Mesendoderm (in vitro differentiated cells): ENCODE measurements at regions not wholly inside any gene's neighbourhood (a gene's known extent, or its start where the extent isn't known, plus 50 kb on each side); places are given as distances from the start of the nearest gene placed in this dataset.
"Not testable (repeated sequence)": the region's sequence is repeated elsewhere in the genome, so short reads cannot be mapped to it uniquely, and the experiment has no call there.

Experiments used
- DNase-seq: peaks from one replicate; pipeline ENCODE4 v3.0.0; 2013
- H2AK5ac ChIP-seq: 2 replicates; pipeline ENCODE4 v1.6.1; 2013; ENCODE audit warnings: low read length, inconsistent platforms
- H2BK120ac ChIP-seq: 2 replicates; pipeline ENCODE4 v1.6.1; 2013; ENCODE audit warnings: low read depth, mild to moderate bottlenecking, low read length, moderate library complexity, mixed read lengths
- H2BK15ac ChIP-seq: replicated peaks from 2 replicates; pipeline ENCODE4 v1.6.1; 2013; ENCODE audit warnings: low read depth, mild to moderate bottlenecking, moderate library complexity
- H2BK5ac ChIP-seq: 2 replicates; pipeline ENCODE4 v1.6.1; 2013; ENCODE audit warnings: low read length, inconsistent platforms
- H3K18ac ChIP-seq: 2 replicates; pipeline ENCODE4 v1.6.1; 2013; ENCODE audit warnings: mild to moderate bottlenecking, low read length, mixed read lengths
- H3K23ac ChIP-seq: one replicate; pipeline ENCODE4 v1.6.1; 2013; ENCODE audit warnings: low read length
- H3K27ac ChIP-seq: 2 replicates; pipeline ENCODE4 v1.5.1; 2013; ENCODE audit warnings: low read depth, mild to moderate bottlenecking, inconsistent platforms, low read length, moderate library complexity
- H3K27me3 ChIP-seq: 2 replicates; pipeline ENCODE4 v1.6.1; 2013; ENCODE audit warnings: low read length, control low read depth, mild to moderate bottlenecking, inconsistent platforms; ENCODE audit not compliant: insufficient read depth, poor library complexity
- H3K36me3 ChIP-seq: 2 replicates; pipeline ENCODE4 v1.6.1; 2013; ENCODE audit warnings: low read length, inconsistent platforms; ENCODE audit not compliant: control insufficient read depth, insufficient read depth
- H3K4ac ChIP-seq: one replicate; pipeline ENCODE4 v1.6.1; 2013; ENCODE audit warnings: low read depth, mild to moderate bottlenecking, low read length, moderate library complexity
- H3K4me1 ChIP-seq: 2 replicates; pipeline ENCODE4 v1.6.1; 2013; ENCODE audit warnings: low read depth, low read length, inconsistent platforms; ENCODE audit not compliant: control insufficient read depth
- H3K4me2 ChIP-seq: 2 replicates; pipeline ENCODE4 v1.6.1; 2013; ENCODE audit warnings: low read length
- H3K4me3 ChIP-seq: 2 replicates; pipeline ENCODE4 v1.5.1; 2013; ENCODE audit warnings: mild to moderate bottlenecking, low read length
- H3K56ac ChIP-seq: one replicate; pipeline ENCODE4 v1.6.1; 2013; ENCODE audit warnings: low read length
- H3K79me1 ChIP-seq: 2 replicates; pipeline ENCODE4 v1.6.1; 2013; ENCODE audit warnings: low read length, inconsistent platforms
- H3K79me2 ChIP-seq: 2 replicates; pipeline ENCODE4 v1.6.1; 2013; ENCODE audit warnings: mild to moderate bottlenecking, low read length; ENCODE audit not compliant: control insufficient read depth, insufficient read depth
- H3K9ac ChIP-seq: 2 replicates; pipeline ENCODE4 v1.6.1; 2013; ENCODE audit warnings: low read length, inconsistent platforms
- H4K5ac ChIP-seq: one replicate; pipeline ENCODE4 v1.6.1; 2013; ENCODE audit warnings: low read length
- H4K8ac ChIP-seq: one replicate; pipeline ENCODE4 v1.6.1; 2013; ENCODE audit warnings: low read depth, mild to moderate bottlenecking, control low read depth, low read length, moderate library complexity
- WGBS: extraction: QIAGEN DNeasy Blood & Tissue Kit; methylation state at CpG from one replicate; pipeline ENCODE4 v1.1.7; 2013; ENCODE audit warnings: low lambda C conversion rate, missing lambda C conversion rate; ENCODE audit not compliant: insufficient coverage; ENCODE audit errors: extremely low coverage; 5-methylcytosine and 5-hydroxymethylcytosine counted together

- Histone ChIP-seq H3K4me1 (no peaks in the 10 kb centered on the region), H3K79me2 (no peaks in the 10 kb centered on the region), H3K56ac (no peak overlapping the region), H3K4me3 (no peak overlapping the region), H2AK5ac (no peak overlapping the region), H2BK15ac (no peak overlapping the region), H4K8ac (no peak overlapping the region), H3K27me3 (no peaks in the 10 kb centered on the region), H3K4ac (no peak overlapping the region), H3K23ac (no peak overlapping the region), H3K4me2 (no peak overlapping the region), H2BK5ac (no peak overlapping the region), H3K36me3 (no peaks in the 10 kb centered on the region), H4K5ac (no peak overlapping the region), H3K27ac (no peak overlapping the region), H3K79me1 (no peaks in the 10 kb centered on the region), H2BK120ac (no peak overlapping the region), H3K18ac (no peak overlapping the region), H3K9ac (no peak overlapping the region)
- WGBS = no CpG with 5 or more reads among the region's 4 CpGs
- no peak for DNase-seq
Observed at GRCh38 chr3:153422314-153422713, 260.3 kb downstream of the RAP2B start.

GRCh38 chr3:153423820-153424219, 261.8 kb downstream of the RAP2B start:
- H2AK5ac ChIP-seq, H3K27ac ChIP-seq, H3K79me2 ChIP-seq, H3K56ac ChIP-seq, H3K27me3 ChIP-seq, H3K4me1 ChIP-seq, H4K8ac ChIP-seq, H3K4ac ChIP-seq, H3K18ac ChIP-seq, H3K79me1 ChIP-seq, H2BK120ac ChIP-seq, H2BK15ac ChIP-seq, DNase-seq, H3K4me3 ChIP-seq, H4K5ac ChIP-seq, H3K4me2 ChIP-seq, H3K9ac ChIP-seq, H3K23ac ChIP-seq, H2BK5ac ChIP-seq, H3K36me3 ChIP-seq: not testable (repeated sequence)

DNA sequence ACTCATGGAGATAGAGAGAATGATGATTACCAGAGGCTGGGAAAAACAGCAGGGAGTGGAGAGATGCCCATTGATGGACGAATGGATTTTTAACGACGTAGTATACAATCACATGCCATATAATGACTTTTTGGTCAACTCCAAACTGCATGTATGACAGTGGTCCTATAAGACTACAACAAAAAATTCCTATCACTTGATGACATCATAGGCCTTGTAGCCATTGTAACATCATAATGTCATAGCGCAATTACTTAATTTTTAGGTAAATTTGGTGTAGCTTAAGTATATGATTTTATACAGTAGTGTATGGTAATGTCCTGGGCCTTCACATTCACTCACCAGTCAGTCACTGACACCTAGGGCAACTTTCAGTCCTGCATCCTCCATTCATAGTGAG, 264.3 kb downstream of the RAP2B start:
- no peak overlapping the region for H2AK5ac ChIP-seq
- no CpG with 5 or more reads among the region's 4 CpGs for WGBS
- no peaks in the 10 kb centered on the region for H3K4me1 ChIP-seq
- H3K27me3 ChIP-seq = no peaks in the 10 kb centered on the region
- no peaks in the 10 kb centered on the region for H3K79me1 ChIP-seq
- H3K4me2 ChIP-seq = no peak overlapping the region
- DNase-seq = no peak
- no peak overlapping the region for H2BK15ac ChIP-seq
- no peak overlapping the region for H3K56ac ChIP-seq
- no peak overlapping the region for H4K8ac ChIP-seq
- no peak overlapping the region for H3K18ac ChIP-seq
- no peak overlapping the region for H3K4ac ChIP-seq
- no peak overlapping the region for H2BK5ac ChIP-seq
- no peak overlapping the region for H3K27ac ChIP-seq
- H3K9ac ChIP-seq = no peak overlapping the region
- H2BK120ac ChIP-seq = no peak overlapping the region
- no peak overlapping the region for H3K4me3 ChIP-seq
- H4K5ac ChIP-seq = no peak overlapping the region
- no peaks in the 10 kb centered on the region for H3K79me2 ChIP-seq
- no peaks in the 10 kb centered on the region for H3K36me3 ChIP-seq
- no peak overlapping the region for H3K23ac ChIP-seq

GRCh38 chr3:153426803-153427202, 264.8 kb downstream of the RAP2B start:
- no peak overlapping the region for H3K9ac ChIP-seq
- no peak for DNase-seq
- no peak overlapping the region for H2BK5ac ChIP-seq
- no CpG with 5 or more reads among the region's 1 CpG for WGBS
- H3K79me2 ChIP-seq = no peaks in the 10 kb centered on the region
- H3K36me3 ChIP-seq = no peaks in the 10 kb centered on the region
- H4K8ac ChIP-seq = no peak overlapping the region
- no peak overlapping the region for H3K23ac ChIP-seq
- no peaks in the 10 kb centered on the region for H3K27me3 ChIP-seq
- no peak overlapping the region for H2AK5ac ChIP-seq
- no peak overlapping the region for H3K56ac ChIP-seq
- no peak overlapping the region for H2BK120ac ChIP-seq
- no peak overlapping the region for H4K5ac ChIP-seq
- H3K79me1 ChIP-seq = no peaks in the 10 kb centered on the region
- H2BK15ac ChIP-seq = no peak overlapping the region
- H3K4me2 ChIP-seq = no peak overlapping the region
- no peak overlapping the region for H3K4me3 ChIP-seq
- H3K18ac ChIP-seq = no peak overlapping the region
- no peak overlapping the region for H3K4ac ChIP-seq
- no peaks in the 10 kb centered on the region for H3K4me1 ChIP-seq
- no peak overlapping the region for H3K27ac ChIP-seq

DNA sequence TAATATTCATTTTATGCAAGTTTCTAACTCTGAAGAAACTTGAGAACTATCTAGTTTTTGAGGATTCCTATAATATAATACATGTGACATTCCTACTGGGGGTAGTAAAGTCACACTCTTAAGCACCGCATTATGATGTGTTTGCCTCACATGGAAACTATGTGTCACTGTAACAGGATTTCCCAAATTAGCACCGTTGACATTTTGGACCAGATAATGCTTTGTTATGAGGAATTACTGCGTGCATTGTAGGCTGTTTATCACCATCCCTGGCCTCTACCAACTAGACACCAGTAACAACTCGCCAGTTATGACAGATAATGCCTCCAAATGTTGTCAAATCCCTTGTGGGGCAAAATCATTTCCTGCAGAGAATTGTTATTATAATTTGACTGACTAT, 267.8 kb downstream of the RAP2B start:
- Histone ChIP-seq H2BK120ac (no peak overlapping the region), H4K8ac (no peak overlapping the region), H2AK5ac (no peak overlapping the region), H3K36me3 (no peaks in the 10 kb centered on the region), H3K18ac (no peak overlapping the region), H4K5ac (no peak overlapping the region), H3K4me2 (no peak overlapping the region), H3K4me3 (no peak overlapping the region), H2BK15ac (no peak overlapping the region), H3K4ac (no peak overlapping the region), H3K4me1 (no peaks in the 10 kb centered on the region), H3K27me3 (no peaks in the 10 kb centered on the region), H3K79me1 (no peaks in the 10 kb centered on the region), H2BK5ac (no peak overlapping the region), H3K9ac (no peak overlapping the region), H3K56ac (no peak overlapping the region), H3K27ac (no peak overlapping the region), H3K79me2 (no peaks in the 10 kb centered on the region), H3K23ac (no peak overlapping the region)
- DNase-seq = peak; percentile 36
- no CpG with 5 or more reads among the region's 4 CpGs for WGBS

DNA sequence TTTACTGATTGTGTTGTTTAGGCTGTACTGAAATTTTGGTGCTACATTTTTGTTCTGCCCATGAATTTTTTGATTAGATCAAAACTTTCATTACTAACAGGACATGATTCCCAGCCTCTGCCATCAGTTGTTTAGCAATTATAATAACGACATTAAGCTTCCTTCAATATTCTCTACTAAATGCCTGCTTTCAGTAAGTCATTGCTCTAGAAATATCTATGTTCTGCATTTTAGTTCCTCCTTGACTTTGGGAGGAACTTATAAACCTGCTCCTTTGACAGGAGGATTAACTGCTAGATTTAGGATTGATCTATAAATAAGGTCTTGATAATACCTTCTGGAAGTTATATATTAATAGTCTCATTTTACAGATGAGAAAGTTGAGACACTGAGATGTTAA, 269.1 kb downstream of the RAP2B start:
- H4K5ac ChIP-seq = no peak overlapping the region
- H3K9ac ChIP-seq = no peak overlapping the region
- H3K27ac ChIP-seq = no peak overlapping the region
- no peaks in the 10 kb centered on the region for H3K79me2 ChIP-seq
- no peak overlapping the region for H2BK15ac ChIP-seq
- no CpG with 5 or more reads among the region's 1 CpG for WGBS
- no peak overlapping the region for H2AK5ac ChIP-seq
- H3K56ac ChIP-seq = no peak overlapping the region
- no peak overlapping the region for H3K4ac ChIP-seq
- H3K4me1 ChIP-seq = no peaks in the 10 kb centered on the region
- no peak overlapping the region for H3K4me2 ChIP-seq
- no peak overlapping the region for H3K23ac ChIP-seq
- no peaks in the 10 kb centered on the region for H3K27me3 ChIP-seq
- no peaks in the 10 kb centered on the region for H3K36me3 ChIP-seq
- H3K79me1 ChIP-seq = no peaks in the 10 kb centered on the region
- no peak overlapping the region for H3K18ac ChIP-seq
- DNase-seq = no peak
- H2BK120ac ChIP-seq = no peak overlapping the region
- no peak overlapping the region for H3K4me3 ChIP-seq
- H2BK5ac ChIP-seq = no peak overlapping the region
- H4K8ac ChIP-seq = no peak overlapping the region
